SK-N-SH (cell line): ENCODE measurements at regions not wholly inside any gene's neighbourhood (a gene's known extent, or its start where the extent isn't known, plus 50 kb on each side); places are given as distances from the start of the nearest gene placed in this dataset.

Source experiments
- CTCF ChIA-PET: fragments of 300-600, 350-600 bp; formaldehyde crosslinking; extraction: SDS; loops from one replicate; lab custom pipeline; 2021; lab: Yijun Ruan, JAX
- POLR2A ChIA-PET: fragments of 350-600 bp; sonication (Branson Sonifier 250); formaldehyde crosslinking; extraction: SDS; loops from one replicate; lab custom pipeline; 2020; ENCODE audit warnings: antibody characterized with exemption, inconsistent platforms; lab: Yijun Ruan, JAX
- DNase-seq: peaks from one replicate; pipeline ENCODE4 v3.0.0; 2012
- H2AFZ ChIP-seq: fragments of 200-600 bp; sonication (generic); 2 replicates; pipeline ENCODE4 v1.8.1; 2016; ENCODE audit warnings: antibody characterized with exemption, mild to moderate bottlenecking, low read depth
- H3F3A ChIP-seq: fragments of 200-600 bp; sonication (generic); replicated peaks from 2 replicates; pipeline ENCODE3; 2016; ENCODE audit warnings: antibody characterized with exemption, mild to moderate bottlenecking; ENCODE audit not compliant: insufficient read depth
- H3K27ac ChIP-seq, 2 experiments: fragments of 200-500 bp in 1 of 2; fragments of 200-600 bp in 1 of 2; sonication (Bioruptor generic) in 1 of 2; sonication (generic), shearing (Covaris generic) in 1 of 2; 2 replicates each; pipeline versions ENCODE4 v1.5.1 to v1.6.1; 2014 to 2016; ENCODE audit warnings: low read depth in 2 of 2, inconsistent platforms in 1 of 2, low read length in 1 of 2, mild to moderate bottlenecking in 1 of 2, mixed read lengths in 1 of 2
- H3K27me3 ChIP-seq: fragments of 200-600 bp; sonication (generic), shearing (Covaris generic); 2 replicates; pipeline ENCODE4 v1.6.1; 2016; ENCODE audit warnings: mixed run types; ENCODE audit not compliant: insufficient read depth
- H3K36me3 ChIP-seq, 2 experiments: fragments of 200-500 bp in 1 of 2; fragments of 200-600 bp in 1 of 2; sonication (Bioruptor generic) in 1 of 2; sonication (generic) in 1 of 2; replicated peaks in 1 of 2; 2 replicates each; pipeline versions ENCODE3 to v1.5.1; 2014 to 2016; ENCODE audit warnings: low read length in 1 of 2, mild to moderate bottlenecking in 1 of 2; ENCODE audit not compliant: insufficient read depth in 2 of 2, control insufficient read depth in 1 of 2
- H3K4me1 ChIP-seq, 2 experiments: fragments of 200-500 bp in 1 of 2; fragments of 200-600 bp in 1 of 2; sonication (Bioruptor generic) in 1 of 2; sonication (generic), shearing (Covaris generic) in 1 of 2; 2 replicates each; pipeline versions ENCODE4 v1.5.1 to v1.6.1; 2014 to 2016; ENCODE audit warnings: low read depth in 1 of 2, low read length in 1 of 2, mixed run types in 1 of 2; ENCODE audit not compliant: insufficient read depth in 2 of 2, control insufficient read depth in 1 of 2
- H3K4me2 ChIP-seq: fragments of 200-600 bp; sonication (generic), shearing (Covaris generic); 2 replicates; pipeline ENCODE4 v1.6.1; 2017; ENCODE audit warnings: mixed run types
- H3K4me3 ChIP-seq, 2 experiments: fragments of 200-500 bp in 1 of 2; fragments of 200-600 bp in 1 of 2; sonication (Bioruptor generic) in 1 of 2; sonication (generic), shearing (Covaris generic) in 1 of 2; 2 replicates each; pipeline versions ENCODE4 v1.5.1 to v1.8.1; 2014 to 2016; ENCODE audit warnings: low read depth in 2 of 2, inconsistent platforms in 1 of 2, low read length in 1 of 2, mild to moderate bottlenecking in 1 of 2, mixed read lengths in 1 of 2, moderate library complexity in 1 of 2
- H3K79me2 ChIP-seq: fragments of 200-600 bp; sonication (generic); 2 replicates; pipeline ENCODE4 v1.8.1; 2017; ENCODE audit warnings: mild to moderate bottlenecking; ENCODE audit not compliant: insufficient read depth
- H3K9ac ChIP-seq: fragments of 200-600 bp; sonication (generic); 2 replicates; pipeline ENCODE4 v1.6.1; 2017; ENCODE audit warnings: mixed run types
- H3K9me2 ChIP-seq: fragments of 200-600 bp; sonication (generic); 2 replicates; pipeline ENCODE4 v1.6.1; 2017; ENCODE audit warnings: mixed run types
- H3K9me3 ChIP-seq: fragments of 200-600 bp; sonication (generic); 2 replicates; pipeline ENCODE4 v1.6.1; 2017; ENCODE audit warnings: mixed run types, mild to moderate bottlenecking, moderate library complexity
- H4K20me1 ChIP-seq: fragments of 200-600 bp; sonication (generic); 2 replicates; pipeline ENCODE4 v1.6.1; 2017; ENCODE audit warnings: mild to moderate bottlenecking, mixed run types; ENCODE audit not compliant: insufficient read depth
- CTCF ChIP-seq: fragments of 200-600 bp; sonication (generic); IDR thresholded peaks from 2 replicates; pipeline ENCODE4 v1.6.1; 2017; ENCODE audit warnings: antibody characterized with exemption, mild to moderate bottlenecking, moderate library complexity
- EZH2phosphoT487 ChIP-seq: fragments of 200-600 bp; sonication (generic); IDR thresholded peaks from 2 replicates; pipeline ENCODE4 v1.6.1; 2017; ENCODE audit warnings: low read depth, mixed run types, mild to moderate bottlenecking, antibody characterized with exemption, moderate library complexity, borderline replicate concordance
- NFIC ChIP-seq: IDR thresholded peaks from 2 replicates; pipeline ENCODE4 v1.4.0; 2012; ENCODE audit warnings: borderline replicate concordance
- NRF1 ChIP-seq: IDR thresholded peaks from 2 replicates; pipeline ENCODE4 v1.6.1; 2012; ENCODE audit warnings: low read depth, mild to moderate bottlenecking, low read length
- RCOR1 ChIP-seq: fragments of 150-350 bp; IDR thresholded peaks from 2 replicates; pipeline ENCODE4 v1.6.1; 2017; ENCODE audit warnings: antibody characterized with exemption, low read length
- RFX5 ChIP-seq: IDR thresholded peaks from 2 replicates; pipeline ENCODE4 v1.6.1; 2012; ENCODE audit warnings: mild to moderate bottlenecking, improper control_type of control experiment, low read length
- SMC3 ChIP-seq: IDR thresholded peaks from 2 replicates; pipeline ENCODE4 v1.6.1; 2012; ENCODE audit warnings: low read depth, low read length, improper control_type of control experiment
- YY1 ChIP-seq: IDR thresholded peaks from 2 replicates; pipeline ENCODE4 v1.4.0; 2012; ENCODE audit warnings: low read depth, mild to moderate bottlenecking
- WGBS: methylation state at CpG from one replicate; pipeline ENCODE4 v1.1.6; 2017; ENCODE audit warnings: low lambda C conversion rate; 5-methylcytosine and 5-hydroxymethylcytosine counted together
- TF ChIP-seq, protein P1 (sequence below): IDR thresholded peaks from 2 replicates; pipeline ENCODE4 v1.4.0; 2012; ENCODE audit warnings: low read depth

DNA sequence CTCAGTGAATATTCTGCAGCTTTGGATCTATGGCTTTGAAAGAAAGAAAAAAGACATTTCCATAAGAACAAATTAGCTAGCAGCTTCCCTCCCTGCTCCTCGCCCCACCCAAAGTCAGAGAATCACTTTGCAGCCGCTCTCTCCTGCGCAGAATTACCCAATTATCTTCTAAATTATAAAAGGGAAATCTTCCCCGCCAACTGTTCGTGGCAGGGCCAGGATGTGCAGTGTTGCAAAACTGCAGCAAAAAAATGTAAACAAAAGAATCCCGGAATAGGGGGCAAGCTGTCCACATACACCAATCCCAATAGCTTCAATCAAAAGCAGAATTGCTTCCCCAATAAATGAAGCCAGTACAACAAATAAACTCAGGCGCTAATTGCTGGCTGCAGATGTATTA, 510.6 kb downstream of the RBFOX1 start:
- Histone ChIP-seq H3K4me1 (no peaks in the 10 kb centered on the region), H3K36me3 (no peaks in the 10 kb centered on the region), H3K4me2 (no peak overlapping the region), H3K79me2 (no peaks in the 10 kb centered on the region), H3K4me3 (no peak overlapping the region), H3K9ac (no peak overlapping the region), H4K20me1 (no peaks in the 10 kb centered on the region), H2AFZ (no peak overlapping the region), H3K9me2 (no peaks in the 10 kb centered on the region), H3K27ac (no peak overlapping the region), H3K9me3 (no peaks in the 10 kb centered on the region), H3F3A (no peaks in the 10 kb centered on the region), H3K27me3 (no peaks in the 10 kb centered on the region)
- POLR2A ChIA-PET: no interaction called here
- DNase-seq: no peak
- WGBS: 20% methylated on average over 7 of the region's 7 CpGs
- TF ChIP-seq YY1 (no peak), CTCF (no peak), SMC3 (no peak), NRF1 (no peak), RFX5 (no peak), NFIC (no peak)
- CTCF ChIA-PET: no interaction called here

DNA sequence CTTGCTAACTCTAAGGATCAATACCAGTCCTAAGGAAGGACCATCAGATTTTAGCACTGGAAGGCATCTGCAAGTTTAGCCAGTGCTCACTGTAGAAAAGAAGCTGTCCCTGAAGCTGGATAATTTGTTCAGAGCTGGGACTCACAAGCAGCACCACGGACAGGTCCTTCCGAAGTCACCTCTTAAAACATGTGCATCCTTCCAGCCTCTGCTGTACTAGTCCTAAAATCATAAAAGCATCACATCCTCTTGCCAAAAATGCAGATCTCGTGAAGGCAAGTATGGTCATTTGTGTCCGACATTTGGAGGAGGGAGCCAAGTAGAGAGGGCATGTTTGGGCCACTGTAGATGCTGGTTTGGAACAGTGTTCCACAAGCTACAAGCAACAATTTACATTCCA, 506.9 kb downstream of the RBFOX1 start:
- H3K4me3 ChIP-seq: no peak overlapping the region
- WGBS: 0% methylated on average over 2 of the region's 4 CpGs
- H3K79me2 ChIP-seq: no peaks in the 10 kb centered on the region
- no peaks in the 10 kb centered on the region for H3F3A ChIP-seq
- TF ChIP-seq, protein P1, sequence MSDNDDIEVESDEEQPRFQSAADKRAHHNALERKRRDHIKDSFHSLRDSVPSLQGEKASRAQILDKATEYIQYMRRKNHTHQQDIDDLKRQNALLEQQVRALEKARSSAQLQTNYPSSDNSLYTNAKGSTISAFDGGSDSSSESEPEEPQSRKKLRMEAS: no peak
- TF ChIP-seq CTCF (no peak), EZH2phosphoT487 (no peak), RCOR1 (no peak), YY1 (no peak)
- H3K27me3 ChIP-seq: no peaks in the 10 kb centered on the region
- H4K20me1 ChIP-seq: no peaks in the 10 kb centered on the region
- H3K9me3 ChIP-seq: no peaks in the 10 kb centered on the region
- H3K9me2 ChIP-seq: no peaks in the 10 kb centered on the region
- H3K4me1 ChIP-seq: no peaks in the 10 kb centered on the region
- H2AFZ ChIP-seq: no peak overlapping the region
- H3K27ac ChIP-seq: no peak overlapping the region
- H3K9ac ChIP-seq: no peak overlapping the region
- no peak overlapping the region for H3K4me2 ChIP-seq
- POLR2A ChIA-PET: no interaction called here
- no peak for DNase-seq
- no peaks in the 10 kb centered on the region for H3K36me3 ChIP-seq
- CTCF ChIA-PET: no interaction called here
